Memory B cell (primary cell): ENCODE measurements at regions not wholly inside any gene's neighbourhood (a gene's known extent, or its start where the extent isn't known, plus 50 kb on each side); places are given as distances from the start of the nearest gene placed in this dataset.

ENCODE experiments used
- ATAC-seq: fragments of 150-1000 bp; cut with Tn5 transposase; 2 replicates; pipeline ENCODE4 v1.10.0; 2021; ENCODE audit warnings: low read depth, mild to moderate bottlenecking, moderate library complexity
- DNase-seq, 2 donors: peaks; one replicate each; pipeline ENCODE4 v3.0.0; 2022; ENCODE audit warnings: low spot score in 2 of 2
- H3K27ac Mint-ChIP-seq: one replicate; pipeline ENCODE4 v1.8.0; 2022; ENCODE audit warnings: mild to moderate bottlenecking, moderate library complexity, mixed read lengths
- H3K27me3 Mint-ChIP-seq: one replicate; pipeline ENCODE4 v1.8.0; 2022; ENCODE audit warnings: mixed read lengths
- H3K36me3 Mint-ChIP-seq: one replicate; pipeline ENCODE4 v1.8.0; 2022; ENCODE audit warnings: mild to moderate bottlenecking, mixed read lengths
- H3K4me1 Mint-ChIP-seq: one replicate; pipeline ENCODE4 v1.8.0; 2022; ENCODE audit warnings: mixed read lengths
- H3K4me3 Mint-ChIP-seq: one replicate; pipeline ENCODE4 v1.8.0; 2022; ENCODE audit warnings: mild to moderate bottlenecking, moderate library complexity, mixed read lengths
- H3K9me3 Mint-ChIP-seq: one replicate; pipeline ENCODE4 v1.8.0; 2022; ENCODE audit warnings: mixed read lengths

DNA sequence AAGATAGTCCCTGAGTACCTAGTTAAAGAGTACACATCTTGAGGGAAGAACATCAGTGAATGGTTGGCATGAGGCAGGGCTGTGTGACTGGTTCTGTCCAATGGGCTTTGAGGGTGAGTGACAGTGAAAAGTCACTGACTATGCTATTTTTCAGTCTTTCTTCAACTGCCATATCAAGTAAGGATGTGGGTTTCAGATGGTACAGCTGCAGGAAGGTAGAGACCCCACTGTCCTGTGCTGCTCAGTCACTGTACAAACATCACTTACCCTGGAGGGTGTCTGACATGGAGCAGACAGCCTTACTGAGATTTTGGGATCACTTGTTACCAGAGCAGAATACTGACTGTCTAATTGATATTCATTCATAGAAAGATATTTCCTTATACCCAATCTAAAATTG, 115.3 kb upstream of the ASCC3 start:
- peaks cover 2% of the 10 kb centered on the region for H3K9me3 Mint-ChIP-seq
- DNase-seq = no peak
- H3K27ac Mint-ChIP-seq = no peak overlapping the region
- no peaks in the 10 kb centered on the region for H3K36me3 Mint-ChIP-seq
- H3K27me3 Mint-ChIP-seq = peaks cover 3% of the 10 kb centered on the region
- no peak for ATAC-seq
- peaks cover 3% of the 10 kb centered on the region for H3K4me1 Mint-ChIP-seq
- no peak overlapping the region for H3K4me3 Mint-ChIP-seq

DNA sequence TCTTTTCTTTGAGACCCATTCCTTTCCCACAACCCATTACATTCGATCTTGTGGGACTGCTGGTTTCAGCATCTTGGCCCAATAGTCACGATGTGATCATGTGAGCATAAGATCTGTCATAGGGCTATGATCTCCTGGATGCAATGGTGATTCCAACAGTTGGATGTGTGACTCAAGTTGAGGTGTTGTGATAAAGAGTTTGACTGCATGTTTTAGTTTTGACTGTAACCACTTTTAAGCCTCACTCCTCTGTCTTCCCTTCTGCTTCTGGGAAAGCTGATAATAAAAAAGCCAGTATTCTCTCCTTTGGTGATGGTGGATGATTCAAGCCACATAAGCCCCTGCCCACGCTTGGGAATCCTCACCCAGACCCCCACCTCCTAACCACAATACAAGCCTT, 117.0 kb upstream of the ASCC3 start:
- Mint-ChIP-seq H3K9me3 (no peaks in the 10 kb centered on the region), H3K4me3 (no peak overlapping the region), H3K4me1 (peaks cover 3% of the 10 kb centered on the region), H3K36me3 (no peaks in the 10 kb centered on the region), H3K27me3 (peaks cover 3% of the 10 kb centered on the region), H3K27ac (no peak overlapping the region)
- ATAC-seq (no peak), DNase-seq (no peak)

DNA sequence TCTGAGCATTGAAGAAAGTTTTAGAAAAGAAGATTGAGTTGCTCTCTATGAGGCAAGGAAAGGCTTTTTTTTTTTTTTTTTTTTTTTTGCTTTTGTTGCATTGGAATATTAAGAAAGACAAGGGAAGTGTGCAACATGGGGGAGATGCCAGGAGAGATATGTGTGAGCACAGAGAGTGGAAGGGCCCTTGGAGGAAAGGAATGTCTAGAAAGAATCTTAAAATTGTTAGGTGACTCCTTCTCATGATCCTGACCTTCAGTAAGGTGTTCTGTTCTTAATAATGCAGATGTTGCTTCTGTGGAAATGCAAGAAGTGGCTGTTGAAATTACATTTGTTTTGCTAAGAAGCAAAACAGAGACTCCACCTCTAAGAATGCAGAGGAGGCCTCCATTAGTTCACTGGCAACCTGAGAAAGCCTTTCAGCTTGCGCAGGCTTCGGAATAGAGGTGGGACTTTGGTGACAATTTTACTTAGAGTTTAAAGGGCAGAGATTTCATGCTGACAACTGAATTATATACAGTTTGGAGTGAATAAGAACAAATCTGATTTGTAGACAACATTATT, 118.0 kb upstream of the ASCC3 start:
- H3K36me3 Mint-ChIP-seq = no peaks in the 10 kb centered on the region

DNA sequence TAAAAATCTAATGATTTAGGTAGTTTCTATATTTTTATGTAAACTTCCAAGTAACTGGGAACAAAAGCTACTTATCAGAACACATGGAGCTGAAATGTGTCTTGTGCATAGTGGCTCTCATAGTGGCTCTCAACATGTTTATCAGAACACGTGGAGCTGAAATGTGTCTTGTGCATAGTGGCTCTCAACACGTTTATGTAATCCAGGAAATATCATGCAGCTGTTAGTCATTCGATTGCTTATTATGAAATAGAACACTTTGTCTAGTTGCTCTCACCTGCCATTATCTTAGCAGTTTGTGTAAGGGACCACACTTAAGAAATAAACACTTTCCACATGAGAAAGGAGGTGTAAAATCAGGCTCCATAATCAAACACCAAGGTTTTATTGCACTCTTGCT, 119.2 kb upstream of the ASCC3 start:
- Mint-ChIP-seq H3K9me3 (no peaks in the 10 kb centered on the region), H3K27me3 (peaks cover 3% of the 10 kb centered on the region), H3K4me3 (no peak overlapping the region), H3K4me1 (peaks cover 3% of the 10 kb centered on the region), H3K36me3 (no peaks in the 10 kb centered on the region), H3K27ac (no peak overlapping the region)
- ATAC-seq (no peak), DNase-seq (no peak)

More for the DNA sequence above, 118.0 kb upstream of the ASCC3 start:
- H3K4me1 Mint-ChIP-seq = peaks cover 3% of the 10 kb centered on the region
- ATAC-seq = no peak
- H3K4me3 Mint-ChIP-seq = no peak overlapping the region
- H3K27ac Mint-ChIP-seq = no peak overlapping the region
- no peaks in the 10 kb centered on the region for H3K9me3 Mint-ChIP-seq
- no peak for DNase-seq
- peaks cover 3% of the 10 kb centered on the region for H3K27me3 Mint-ChIP-seq

DNA sequence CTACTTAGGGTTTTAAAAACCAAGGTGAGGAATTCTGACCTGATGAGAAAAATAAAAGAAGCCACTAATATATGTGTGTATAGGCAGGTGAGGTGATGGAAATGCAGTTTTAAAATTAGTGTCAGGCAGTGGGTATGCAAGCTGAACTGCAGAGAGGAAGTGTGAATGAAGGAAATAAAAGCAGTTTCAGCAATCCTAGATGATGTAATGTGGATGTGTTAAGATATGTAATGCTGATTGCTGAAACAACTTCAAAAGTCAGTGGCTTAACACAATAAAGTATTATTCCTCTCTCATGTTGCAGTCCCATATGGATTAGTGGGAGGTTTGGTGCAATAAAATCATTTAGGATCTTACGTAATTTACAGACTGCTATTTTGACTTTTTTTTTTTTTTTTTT, 119.9 kb upstream of the ASCC3 start:
- DNase-seq = no peak
- H3K27me3 Mint-ChIP-seq = peaks cover 2% of the 10 kb centered on the region

DNA sequence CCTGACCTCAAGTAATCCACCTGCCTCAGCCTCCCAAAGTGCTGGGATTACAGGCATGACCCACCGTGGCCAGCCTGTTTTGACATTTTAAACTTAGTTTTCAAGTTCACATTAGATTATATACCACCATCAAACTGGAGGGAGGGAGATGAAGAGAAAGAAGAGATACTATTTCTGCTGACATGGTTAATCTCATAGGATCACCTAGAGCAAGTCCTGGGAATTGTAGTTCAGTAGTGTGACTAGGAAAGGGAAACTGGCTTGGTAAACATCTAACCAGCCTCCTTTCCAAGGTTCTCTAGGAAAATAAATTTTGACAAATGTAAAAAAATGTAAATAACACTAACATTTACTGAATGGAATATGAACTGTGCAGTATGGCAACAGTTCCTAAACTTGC, 120.5 kb upstream of the ASCC3 start:
- H3K27me3 Mint-ChIP-seq = no peaks in the 10 kb centered on the region
- no peak for ATAC-seq
- DNase-seq = no peak
- H3K27ac Mint-ChIP-seq = no peak overlapping the region
- H3K4me3 Mint-ChIP-seq = no peak overlapping the region
- H3K9me3 Mint-ChIP-seq = no peaks in the 10 kb centered on the region
- peaks cover 3% of the 10 kb centered on the region for H3K4me1 Mint-ChIP-seq
- no peaks in the 10 kb centered on the region for H3K36me3 Mint-ChIP-seq

More for the DNA sequence above, 119.9 kb upstream of the ASCC3 start:
- H3K9me3 Mint-ChIP-seq = no peaks in the 10 kb centered on the region
- H3K4me1 Mint-ChIP-seq = peaks cover 3% of the 10 kb centered on the region
- H3K36me3 Mint-ChIP-seq = no peaks in the 10 kb centered on the region
- no peak overlapping the region for H3K27ac Mint-ChIP-seq
- H3K4me3 Mint-ChIP-seq = no peak overlapping the region
- no peak for ATAC-seq

DNA sequence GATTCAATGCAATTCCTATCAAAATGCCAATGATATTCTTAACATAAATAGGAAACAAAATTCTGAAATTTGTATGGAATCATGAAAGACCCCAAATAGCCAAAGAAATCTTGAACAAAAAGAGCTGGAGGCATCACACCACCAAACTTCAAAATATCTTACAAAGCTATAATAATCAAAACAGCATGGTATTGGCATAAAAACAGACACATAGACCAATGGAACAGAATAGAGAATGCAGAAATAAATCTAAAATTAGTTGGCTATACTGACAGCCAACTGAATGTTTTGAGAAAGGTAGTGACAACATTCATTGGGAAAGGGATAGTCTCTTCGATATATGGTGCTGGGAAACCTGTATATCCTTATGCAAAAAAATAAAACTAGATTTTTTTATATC, 121.9 kb upstream of the ASCC3 start:
- H3K27me3 Mint-ChIP-seq = no peaks in the 10 kb centered on the region
- no peak for ATAC-seq
- no peaks in the 10 kb centered on the region for H3K36me3 Mint-ChIP-seq
- H3K27ac Mint-ChIP-seq = no peak overlapping the region
- no peaks in the 10 kb centered on the region for H3K9me3 Mint-ChIP-seq
- no peak overlapping the region for H3K4me3 Mint-ChIP-seq
- no peak for DNase-seq
- peaks cover 3% of the 10 kb centered on the region for H3K4me1 Mint-ChIP-seq

DNA sequence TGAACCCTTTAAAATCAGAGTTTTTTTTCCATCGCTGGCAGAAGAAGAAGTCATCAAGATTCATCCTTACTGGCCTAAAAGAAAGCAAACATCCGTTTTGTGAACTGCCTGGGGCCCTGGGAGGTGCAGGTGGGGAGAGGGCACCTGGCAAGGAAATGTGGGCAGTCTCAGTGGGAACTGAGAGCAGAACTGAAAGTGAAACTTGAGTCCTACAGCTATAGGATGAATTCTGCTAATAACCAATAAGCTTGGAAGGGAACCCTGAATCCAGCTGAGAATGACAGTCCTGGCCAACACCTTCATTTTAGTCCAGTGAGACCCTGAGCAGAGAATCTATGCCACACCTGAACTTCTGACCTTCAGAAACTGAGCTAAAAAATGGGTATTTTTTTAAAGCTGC, 130.1 kb upstream of the ASCC3 start:
- peak overlapping the region; percentile 8 for H3K4me3 Mint-ChIP-seq
- no peaks in the 10 kb centered on the region for H3K9me3 Mint-ChIP-seq
- H3K27me3 Mint-ChIP-seq = no peaks in the 10 kb centered on the region
- peak overlapping the region; percentile 88 for H3K27ac Mint-ChIP-seq
- no peaks in the 10 kb centered on the region for H3K36me3 Mint-ChIP-seq
- DNase-seq = peak in 1 of 2 donors; percentile 41
- peaks cover 19% of the 10 kb centered on the region for H3K4me1 Mint-ChIP-seq
- ATAC-seq = peak; percentile 98

DNA sequence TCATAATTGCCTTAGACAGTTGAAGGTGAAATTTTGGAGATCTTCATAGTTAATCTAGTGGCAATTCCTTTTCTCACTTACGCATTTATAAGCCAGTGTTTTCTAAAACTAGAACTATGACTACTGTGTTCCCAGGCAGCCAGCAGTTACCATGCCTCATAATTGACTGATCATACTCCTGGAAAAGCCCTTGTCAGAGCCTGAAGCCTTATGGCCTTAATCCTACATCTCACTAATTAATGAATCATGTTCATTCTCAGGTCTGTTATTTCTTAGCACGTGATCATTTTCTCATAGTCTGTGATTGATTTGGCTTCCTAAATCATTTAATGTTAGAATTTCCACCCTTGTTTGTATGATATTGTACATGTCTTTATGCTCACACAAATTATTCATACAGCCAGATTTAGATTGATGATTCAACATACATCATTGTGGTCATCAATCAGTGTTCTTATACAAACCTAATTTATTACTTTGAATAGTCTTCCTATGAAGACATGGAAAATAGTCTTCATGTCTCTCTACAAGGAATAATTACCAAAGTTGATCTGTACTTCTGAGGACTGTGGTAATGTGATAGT, 132.6 kb upstream of the ASCC3 start:
- DNase-seq (no peak), ATAC-seq (no peak)
- H3K9me3 Mint-ChIP-seq = no peaks in the 10 kb centered on the region
- H3K36me3 Mint-ChIP-seq = no peaks in the 10 kb centered on the region
- no peaks in the 10 kb centered on the region for H3K27me3 Mint-ChIP-seq
- peaks cover 19% of the 10 kb centered on the region for H3K4me1 Mint-ChIP-seq
- peak overlapping the region; percentile 11 for H3K27ac Mint-ChIP-seq
- H3K4me3 Mint-ChIP-seq = no peak overlapping the region

DNA sequence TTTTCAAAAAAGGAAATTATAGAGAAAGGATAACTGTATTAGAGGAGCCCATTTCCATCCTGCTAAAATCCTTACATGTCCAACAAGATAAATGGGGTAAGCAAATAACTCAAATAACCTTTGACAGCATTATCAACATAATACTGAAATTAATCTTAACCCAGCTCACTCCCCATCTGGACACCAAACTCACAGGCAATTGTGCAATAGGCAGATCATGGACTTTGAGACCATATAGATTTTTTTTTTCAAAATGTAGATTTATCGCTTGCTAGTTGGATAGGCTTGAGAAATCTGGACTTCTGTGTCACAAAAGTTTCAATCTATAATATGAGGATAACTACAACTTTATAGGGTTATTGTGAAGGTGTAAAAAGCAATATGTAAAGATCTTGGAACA, 134.4 kb upstream of the ASCC3 start:
- H3K4me1 Mint-ChIP-seq = peaks cover 17% of the 10 kb centered on the region
- no peak overlapping the region for H3K4me3 Mint-ChIP-seq
- DNase-seq (no peak), ATAC-seq (no peak)
- H3K27ac Mint-ChIP-seq = no peak overlapping the region
- no peaks in the 10 kb centered on the region for H3K9me3 Mint-ChIP-seq
- H3K27me3 Mint-ChIP-seq = no peaks in the 10 kb centered on the region
- H3K36me3 Mint-ChIP-seq = no peaks in the 10 kb centered on the region

DNA sequence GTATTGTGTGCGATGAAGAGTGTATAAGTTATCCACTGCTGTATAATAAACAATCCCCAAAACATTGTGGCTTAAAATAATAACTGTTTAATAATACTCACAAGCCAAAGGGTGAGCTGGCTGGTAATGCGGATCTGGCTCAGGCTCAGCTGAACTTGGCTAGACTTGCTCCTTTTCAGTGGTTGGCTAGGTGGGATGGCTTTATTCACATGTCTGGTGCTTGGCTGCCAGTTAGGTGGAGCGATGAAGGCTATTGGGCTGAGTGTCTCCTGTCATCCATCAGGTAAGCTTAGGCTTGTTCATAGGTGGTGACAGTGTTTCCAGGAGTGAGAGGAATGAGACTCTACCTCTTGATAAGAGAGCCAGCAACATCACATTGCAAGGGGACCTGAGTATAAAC, 135.0 kb upstream of the ASCC3 start:
- Mint-ChIP-seq H3K9me3 (no peaks in the 10 kb centered on the region), H3K36me3 (no peaks in the 10 kb centered on the region), H3K27ac (no peak overlapping the region), H3K4me3 (no peak overlapping the region), H3K4me1 (peaks cover 11% of the 10 kb centered on the region), H3K27me3 (no peaks in the 10 kb centered on the region)
- no peak for ATAC-seq
- no peak for DNase-seq

DNA sequence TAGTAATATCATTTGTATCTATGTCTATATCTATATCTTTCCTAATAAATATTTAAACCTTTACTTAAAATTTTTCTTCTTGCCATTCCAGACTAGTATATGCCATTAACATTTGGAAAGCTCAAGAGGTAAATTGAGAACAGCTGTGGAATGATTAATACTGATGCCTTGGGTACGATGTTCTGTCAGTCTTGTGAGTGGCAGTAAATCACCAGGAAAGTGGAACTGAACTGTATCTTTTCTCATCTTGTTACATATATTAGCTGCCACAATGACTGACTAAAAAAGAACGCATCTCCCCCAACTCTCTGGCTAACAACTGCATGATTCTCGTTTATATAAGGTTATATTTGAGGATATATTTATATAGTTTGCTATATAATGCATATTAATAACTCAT, 137.0 kb upstream of the ASCC3 start:
- H3K4me1 Mint-ChIP-seq = peaks cover 3% of the 10 kb centered on the region
- no peaks in the 10 kb centered on the region for H3K27me3 Mint-ChIP-seq
- ATAC-seq (no peak), DNase-seq (no peak)
- no peaks in the 10 kb centered on the region for H3K9me3 Mint-ChIP-seq
- H3K4me3 Mint-ChIP-seq = no peak overlapping the region
- no peaks in the 10 kb centered on the region for H3K36me3 Mint-ChIP-seq
- H3K27ac Mint-ChIP-seq = no peak overlapping the region

DNA sequence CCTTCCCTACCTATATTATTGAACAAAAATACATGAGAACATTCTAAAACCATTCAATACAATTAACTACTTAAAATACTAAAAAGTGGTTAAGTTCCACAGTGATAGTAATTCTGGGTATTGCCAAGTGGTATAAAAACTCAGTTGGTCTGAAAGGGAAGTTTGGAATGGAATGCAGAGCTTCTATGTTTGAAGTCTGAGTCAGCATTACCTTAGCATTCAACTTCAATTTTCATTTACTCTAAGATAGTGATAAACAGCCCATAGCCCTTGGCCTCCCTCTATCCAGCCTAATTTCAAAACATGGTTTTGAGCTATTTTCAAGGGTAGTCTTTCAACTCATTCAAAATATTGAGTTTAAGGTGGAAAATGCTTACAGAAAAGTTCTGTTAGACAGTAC, 140.4 kb upstream of the ASCC3 start:
- Mint-ChIP-seq H3K36me3 (peaks cover 2% of the 10 kb centered on the region), H3K4me3 (no peak overlapping the region), H3K9me3 (peaks cover 1% of the 10 kb centered on the region), H3K27ac (no peak overlapping the region), H3K27me3 (no peaks in the 10 kb centered on the region), H3K4me1 (no peaks in the 10 kb centered on the region)
- DNase-seq (no peak), ATAC-seq (no peak)

DNA sequence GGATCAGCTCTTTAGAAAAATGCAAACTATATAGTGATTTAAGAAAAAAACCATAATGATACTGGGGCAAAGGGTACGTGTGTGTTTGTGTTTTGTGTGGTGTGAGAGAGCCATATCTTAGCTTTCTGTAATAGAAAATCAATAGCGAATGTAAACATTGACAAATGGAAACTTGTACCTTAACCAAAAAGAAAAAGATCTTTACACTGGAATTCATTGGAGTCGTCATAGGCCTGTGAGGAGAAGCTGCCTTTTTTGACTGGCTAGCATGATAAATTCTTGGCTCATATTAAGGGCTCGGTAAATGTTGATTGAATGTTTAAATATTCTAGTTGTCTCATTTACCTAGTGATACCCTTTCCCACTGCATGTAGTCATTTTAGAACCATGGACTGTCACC, 161.8 kb upstream of the ASCC3 start:
- Mint-ChIP-seq H3K27ac (no peak overlapping the region), H3K36me3 (no peaks in the 10 kb centered on the region), H3K4me1 (no peaks in the 10 kb centered on the region), H3K4me3 (no peak overlapping the region), H3K9me3 (no peaks in the 10 kb centered on the region), H3K27me3 (no peaks in the 10 kb centered on the region)
- ATAC-seq = no peak
- DNase-seq = no peak

DNA sequence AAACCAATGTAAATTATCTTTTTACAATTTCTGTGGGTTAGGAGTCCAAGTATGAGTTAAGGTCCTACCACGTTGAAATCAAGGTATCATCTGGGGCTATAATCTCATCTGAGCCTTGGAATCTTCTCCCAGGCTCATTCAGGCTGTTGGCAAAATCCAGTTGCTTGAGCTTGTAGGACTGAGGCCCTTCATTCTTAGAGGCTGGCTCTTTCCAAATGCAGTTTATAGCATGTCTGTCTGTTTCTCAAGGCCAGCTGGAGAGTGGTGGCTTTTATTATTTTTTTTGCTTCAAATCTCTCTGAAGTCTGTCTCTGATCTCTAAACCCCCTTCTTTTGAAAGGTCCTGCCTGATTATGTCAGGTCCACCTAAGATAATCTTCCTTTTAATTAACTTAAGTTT, 177.2 kb upstream of the ASCC3 start:
- no peaks in the 10 kb centered on the region for H3K4me1 Mint-ChIP-seq
- no peak for ATAC-seq
- peaks cover 4% of the 10 kb centered on the region for H3K36me3 Mint-ChIP-seq
- DNase-seq = no peak
- peaks cover 2% of the 10 kb centered on the region for H3K9me3 Mint-ChIP-seq
- peaks cover 3% of the 10 kb centered on the region for H3K27me3 Mint-ChIP-seq
- no peak overlapping the region for H3K27ac Mint-ChIP-seq
- H3K4me3 Mint-ChIP-seq = no peak overlapping the region
